ENCODE measurements at regions not wholly inside any gene's neighbourhood (a gene's known extent, or its start where the extent isn't known, plus 50 kb on each side); places are given as distances from the start of the nearest gene placed in this dataset.

- H3K36me3 ChIP-seq (ENCODE audit: control insufficient read depth, low read length) = no peaks in the 10 kb centered on the region
- H3K4me3 ChIP-seq (ENCODE audit: low read length) = no peak overlapping the region
- no peaks in the 10 kb centered on the region for H3F3A ChIP-seq (ENCODE audit: control insufficient read depth, insufficient read depth)
- no peaks in the 10 kb centered on the region for H3K9me2 ChIP-seq (replicated peaks; ENCODE audit: control insufficient read depth, low read length)
- no peaks in the 10 kb centered on the region for H4K20me1 ChIP-seq (ENCODE audit: control insufficient read depth, insufficient read depth, low read depth, low read length)
- no peaks in the 10 kb centered on the region for H3K9me3 ChIP-seq (ENCODE audit: control insufficient read depth, insufficient read depth, low read length)
- H3K27me3 ChIP-seq (ENCODE audit: control insufficient read depth, low read length) = peaks cover 2% of the 10 kb centered on the region; the same call in 1 of the 2 replicates
- TF ChIP-seq EZH2phosphoT487 (IDR thresholded peaks at IDR 0.05; ENCODE audit: borderline replicate concordance, low read length) (no peak), CTCF (IDR thresholded peaks at IDR 0.05; ENCODE audit: low read depth, low read length, poor library complexity, severe bottlenecking) (no peak)
- no peaks in the 10 kb centered on the region for H3K4me1 ChIP-seq (ENCODE audit: control insufficient read depth, low read length)
- H3K79me2 ChIP-seq (ENCODE audit: control insufficient read depth, low read length) = no peaks in the 10 kb centered on the region
- no peak overlapping the region for H3K4me2 ChIP-seq (ENCODE audit: low read length)
- H3K27ac ChIP-seq (ENCODE audit: low read depth, low read length) = no peak overlapping the region
Observed at GRCh38 chr15:88993662-88994061, 80.5 kb upstream of the MFGE8 start.

- H3K4me3 ChIP-seq (ENCODE audit: low read length) = no peak overlapping the region
- H3K4me2 ChIP-seq (ENCODE audit: low read length) = no peak overlapping the region
- no peak overlapping the region for H3K27ac ChIP-seq (ENCODE audit: low read depth, low read length)
- H3K79me2 ChIP-seq (ENCODE audit: control insufficient read depth, low read length) = no peaks in the 10 kb centered on the region
- no peaks in the 10 kb centered on the region for H3K36me3 ChIP-seq (ENCODE audit: control insufficient read depth, low read length)
- no peaks in the 10 kb centered on the region for H3K9me3 ChIP-seq (ENCODE audit: control insufficient read depth, insufficient read depth, low read length)
- H3F3A ChIP-seq (ENCODE audit: control insufficient read depth, insufficient read depth) = no peaks in the 10 kb centered on the region
- TF ChIP-seq EZH2phosphoT487 (IDR thresholded peaks at IDR 0.05; ENCODE audit: borderline replicate concordance, low read length) (no peak), CTCF (IDR thresholded peaks at IDR 0.05; ENCODE audit: low read depth, low read length, poor library complexity, severe bottlenecking) (no peak)
- H3K4me1 ChIP-seq (ENCODE audit: control insufficient read depth, low read length) = peaks cover 3% of the 10 kb centered on the region; the same call in 1 of the 2 replicates
- H4K20me1 ChIP-seq (ENCODE audit: control insufficient read depth, insufficient read depth, low read depth, low read length) = no peaks in the 10 kb centered on the region
- peaks cover under 1% of the 10 kb centered on the region; the same call in 1 of the 2 replicates for H3K27me3 ChIP-seq (ENCODE audit: control insufficient read depth, low read length)
- no peaks in the 10 kb centered on the region for H3K9me2 ChIP-seq (replicated peaks; ENCODE audit: control insufficient read depth, low read length)
Observed at GRCh38 chr15:88994286-88994685, 81.1 kb upstream of the MFGE8 start.

GRCh38 chr15:88995449-88995848, 82.3 kb upstream of the MFGE8 start:
- Histone ChIP-seq H3K9me2 (replicated peaks; ENCODE audit: control insufficient read depth, low read length) (no peaks in the 10 kb centered on the region), H3K9me3 (ENCODE audit: control insufficient read depth, insufficient read depth, low read length) (no peaks in the 10 kb centered on the region), H3K27ac (ENCODE audit: low read depth, low read length) (no peak overlapping the region), H3F3A (ENCODE audit: control insufficient read depth, insufficient read depth) (no peaks in the 10 kb centered on the region), H3K36me3 (ENCODE audit: control insufficient read depth, low read length) (no peaks in the 10 kb centered on the region), H4K20me1 (ENCODE audit: control insufficient read depth, insufficient read depth, low read depth, low read length) (no peaks in the 10 kb centered on the region), H3K4me1 (ENCODE audit: control insufficient read depth, low read length) (peaks cover 3% of the 10 kb centered on the region; the same call in 1 of the 2 replicates), H3K27me3 (ENCODE audit: control insufficient read depth, low read length) (no peaks in the 10 kb centered on the region), H3K79me2 (ENCODE audit: control insufficient read depth, low read length) (no peaks in the 10 kb centered on the region), H3K4me3 (ENCODE audit: low read length) (no peak overlapping the region), H3K4me2 (ENCODE audit: low read length) (no peak overlapping the region)
- TF ChIP-seq CTCF (IDR thresholded peaks at IDR 0.05; ENCODE audit: low read depth, low read length, poor library complexity, severe bottlenecking) = no peak

GRCh38 chr15:88997531-88997930, 84.4 kb upstream of the MFGE8 start:
- Histone ChIP-seq H3K27ac (ENCODE audit: low read depth, low read length) (no peak overlapping the region), H3K36me3 (ENCODE audit: control insufficient read depth, low read length) (no peaks in the 10 kb centered on the region), H3K4me3 (ENCODE audit: low read length) (no peak overlapping the region), H3K79me2 (ENCODE audit: control insufficient read depth, low read length) (no peaks in the 10 kb centered on the region), H3K4me1 (ENCODE audit: control insufficient read depth, low read length) (peaks cover 3% of the 10 kb centered on the region; the same call in 1 of the 2 replicates), H3K4me2 (ENCODE audit: low read length) (no peak overlapping the region), H3F3A (ENCODE audit: control insufficient read depth, insufficient read depth) (no peaks in the 10 kb centered on the region), H4K20me1 (ENCODE audit: control insufficient read depth, insufficient read depth, low read depth, low read length) (no peaks in the 10 kb centered on the region), H3K27me3 (ENCODE audit: control insufficient read depth, low read length) (no peaks in the 10 kb centered on the region), H3K9me2 (replicated peaks; ENCODE audit: control insufficient read depth, low read length) (no peaks in the 10 kb centered on the region), H3K9me3 (ENCODE audit: control insufficient read depth, insufficient read depth, low read length) (no peaks in the 10 kb centered on the region)
- TF ChIP-seq CTCF (IDR thresholded peaks at IDR 0.05; ENCODE audit: low read depth, low read length, poor library complexity, severe bottlenecking) = no peak
- no peak for TF ChIP-seq EZH2phosphoT487 (IDR thresholded peaks at IDR 0.05; ENCODE audit: borderline replicate concordance, low read length)

Measured in DOHH2 (cell line).